HuH-7.5 (cell line): ENCODE measurements at regions not wholly inside any gene's neighbourhood (a gene's known extent, or its start where the extent isn't known, plus 50 kb on each side); places are given as distances from the start of the nearest gene placed in this dataset.
"Not testable (repeated sequence)": the region's sequence is repeated elsewhere in the genome, so short reads cannot be mapped to it uniquely, and the experiment has no call there.

Experiments
- DNase-seq: peaks from one replicate; pipeline ENCODE4 v3.0.0; 2011; ENCODE audit warnings: low spot score

GRCh38 chr10:114708084-114708483 lies 50.0 kb upstream of the ABLIM1 start:
- DNase-seq = no peak

- no peak for DNase-seq
These were observed 50.8 kb upstream of the ABLIM1 start for GRCh38 chr10:114708717-114709335.

GRCh38 chr10:114709984-114710383 lies 51.9 kb upstream of the ABLIM1 start:
- DNase-seq = no peak

- no peak for DNase-seq
These were observed 53.2 kb upstream of the ABLIM1 start for GRCh38 chr10:114711176-114711868.

- DNase-seq = no peak
These were observed 53.8 kb upstream of the ABLIM1 start for GRCh38 chr10:114711869-114712250.

- no peak for DNase-seq
These were observed 55.5 kb upstream of the ABLIM1 start for GRCh38 chr10:114713525-114714090.

- peak; percentile 29 for DNase-seq
These were observed 56.2 kb upstream of the ABLIM1 start for GRCh38 chr10:114714281-114714741.

- no peak for DNase-seq
These were observed 57.1 kb upstream of the ABLIM1 start for GRCh38 chr10:114715171-114715670.

GRCh38 chr10:114716811-114717404 lies 58.8 kb upstream of the ABLIM1 start:
- no peak for DNase-seq

GRCh38 chr10:114717881-114718280 lies 59.8 kb upstream of the ABLIM1 start:
- not testable (repeated sequence) for DNase-seq

- DNase-seq = no peak
These were observed 60.3 kb upstream of the ABLIM1 start for GRCh38 chr10:114718374-114718773.

GRCh38 chr10:114719311-114719710 lies 61.2 kb upstream of the ABLIM1 start:
- DNase-seq = no peak

GRCh38 chr10:114720023-114720422 lies 61.9 kb upstream of the ABLIM1 start:
- DNase-seq = not testable (repeated sequence)

GRCh38 chr10:114720685-114721278 lies 62.7 kb upstream of the ABLIM1 start:
- no peak for DNase-seq

GRCh38 chr10:114722136-114722535 lies 64.1 kb upstream of the ABLIM1 start:
- not testable (repeated sequence) for DNase-seq

GRCh38 chr10:114723361-114723760 lies 65.3 kb upstream of the ABLIM1 start:
- DNase-seq = no peak

GRCh38 chr10:114723991-114724715 lies 66.1 kb upstream of the ABLIM1 start:
- no peak for DNase-seq

- no peak for DNase-seq
These were observed 66.6 kb upstream of the ABLIM1 start for GRCh38 chr10:114724716-114725106.

- no peak for DNase-seq
These were observed 68.8 kb upstream of the ABLIM1 start for GRCh38 chr10:114726820-114727271.

- DNase-seq = no peak
These were observed 70.2 kb upstream of the ABLIM1 start for GRCh38 chr10:114728325-114728724.

GRCh38 chr10:114729103-114729659 lies 71.1 kb upstream of the ABLIM1 start:
- no peak for DNase-seq
